ENCODE measurements at regions not wholly inside any gene's neighbourhood (a gene's known extent, or its start where the extent isn't known, plus 50 kb on each side); places are given as distances from the start of the nearest gene placed in this dataset.
"Not testable (repeated sequence)": the region's sequence is repeated elsewhere in the genome, so short reads cannot be mapped to it uniquely, and the experiment has no call there.

GRCh38 chr2:111373060-111373459 lies 252.3 kb downstream of the BCL2L11 start:
- H3K4me1 Mint-ChIP-seq (ENCODE audit: low read depth); H3K27ac Mint-ChIP-seq; H3K9me3 Mint-ChIP-seq; H3K27me3 Mint-ChIP-seq (ENCODE audit: low read depth); H3K4me3 Mint-ChIP-seq; H3K36me3 Mint-ChIP-seq (ENCODE audit: low read depth): not testable (repeated sequence)

DNA sequence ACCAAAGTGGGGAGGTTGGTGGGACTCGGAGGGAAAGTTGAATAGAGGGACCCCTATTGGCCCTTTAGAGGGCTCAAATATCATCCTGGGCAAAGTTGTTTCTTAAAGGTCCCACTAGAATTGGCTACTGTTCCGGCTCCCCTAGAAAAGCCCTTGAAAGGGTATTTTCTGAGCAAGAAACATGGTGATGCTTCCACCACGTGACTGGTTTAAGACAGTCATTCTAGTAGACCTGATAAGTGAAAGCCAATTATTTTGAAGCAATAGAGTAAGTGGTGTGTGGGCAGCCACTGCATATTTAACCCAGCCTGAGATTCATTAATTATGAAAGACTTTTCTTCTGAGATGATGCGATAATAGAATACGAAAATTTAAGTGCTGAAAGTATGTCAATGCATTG lies 253.3 kb downstream of the BCL2L11 start:
- H3K9me3 Mint-ChIP-seq; H3K27me3 Mint-ChIP-seq (ENCODE audit: low read depth); H3K4me3 Mint-ChIP-seq; H3K4me1 Mint-ChIP-seq (ENCODE audit: low read depth); H3K36me3 Mint-ChIP-seq (ENCODE audit: low read depth); H3K27ac Mint-ChIP-seq: not testable (repeated sequence)

- H3K27ac Mint-ChIP-seq; H3K4me1 Mint-ChIP-seq (ENCODE audit: low read depth); H3K36me3 Mint-ChIP-seq (ENCODE audit: low read depth); H3K9me3 Mint-ChIP-seq; H3K27me3 Mint-ChIP-seq (ENCODE audit: low read depth); H3K4me3 Mint-ChIP-seq: not testable (repeated sequence)
These were observed 254.0 kb downstream of the BCL2L11 start for GRCh38 chr2:111374734-111375133.

DNA sequence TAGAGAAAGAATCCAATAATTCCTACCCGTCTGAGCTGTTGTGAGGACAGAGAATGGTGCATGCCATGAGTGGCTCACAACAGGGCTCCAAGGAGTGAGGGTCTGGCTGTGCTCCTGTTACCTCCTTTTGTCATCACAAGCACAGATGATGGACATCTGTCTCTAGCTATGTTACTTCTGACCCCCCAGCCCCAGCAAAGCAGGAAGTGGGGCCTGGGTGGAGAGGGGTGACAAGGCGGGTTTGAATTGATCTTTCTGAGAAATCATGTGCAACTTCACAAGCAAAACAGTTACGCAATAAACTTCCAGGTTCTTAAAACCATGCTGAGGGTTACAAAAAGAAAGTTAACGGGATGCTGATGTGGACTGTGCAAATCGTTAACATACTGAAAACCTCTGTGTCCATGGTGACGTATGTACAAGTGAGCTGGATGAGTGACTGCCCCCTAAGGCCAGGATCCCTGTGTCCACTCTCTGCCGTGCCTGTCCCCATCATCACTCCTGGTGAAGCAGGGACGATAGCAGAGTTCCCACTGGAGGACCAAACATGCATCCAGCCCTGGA lies 254.7 kb downstream of the BCL2L11 start:
- not testable (repeated sequence) for H3K27ac Mint-ChIP-seq; H3K36me3 Mint-ChIP-seq (ENCODE audit: low read depth); H3K27me3 Mint-ChIP-seq (ENCODE audit: low read depth); H3K9me3 Mint-ChIP-seq; H3K4me1 Mint-ChIP-seq (ENCODE audit: low read depth); H3K4me3 Mint-ChIP-seq

- H3K27ac Mint-ChIP-seq; H3K4me3 Mint-ChIP-seq; H3K36me3 Mint-ChIP-seq (ENCODE audit: low read depth); H3K27me3 Mint-ChIP-seq (ENCODE audit: low read depth); H3K4me1 Mint-ChIP-seq (ENCODE audit: low read depth); H3K9me3 Mint-ChIP-seq: not testable (repeated sequence)
These were observed 255.7 kb downstream of the BCL2L11 start for GRCh38 chr2:111376272-111376970.

GRCh38 chr2:111376971-111377352 lies 256.2 kb downstream of the BCL2L11 start:
- not testable (repeated sequence) for H3K27me3 Mint-ChIP-seq (ENCODE audit: low read depth); H3K4me3 Mint-ChIP-seq; H3K4me1 Mint-ChIP-seq (ENCODE audit: low read depth); H3K9me3 Mint-ChIP-seq; H3K36me3 Mint-ChIP-seq (ENCODE audit: low read depth); H3K27ac Mint-ChIP-seq

DNA sequence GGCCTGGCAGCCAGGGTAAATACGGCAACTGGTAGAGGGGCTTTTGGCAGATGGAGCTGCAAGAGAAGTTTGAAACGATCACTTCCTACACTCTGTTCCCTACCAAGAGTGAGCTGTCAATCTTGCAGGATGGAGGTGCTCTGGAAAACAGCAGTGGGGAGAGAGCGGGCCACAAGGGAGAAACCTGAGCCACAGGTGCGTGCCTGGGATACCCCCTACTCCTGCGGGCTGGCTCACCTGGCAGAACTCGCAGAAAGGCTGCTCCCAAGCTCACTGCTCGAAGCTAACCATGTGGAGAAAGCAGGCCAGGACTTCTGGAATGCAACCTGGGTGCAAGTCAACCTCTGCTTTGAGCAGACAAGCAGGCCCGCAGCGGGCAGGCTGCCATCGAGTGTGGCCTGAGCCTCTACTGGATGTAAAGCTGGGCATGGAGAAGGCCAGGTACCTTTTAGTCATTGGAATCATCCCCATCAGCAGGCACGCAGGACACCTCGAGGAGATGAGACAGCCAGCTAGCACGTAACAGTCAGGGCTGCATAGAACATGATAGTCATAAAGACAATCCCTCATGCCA lies 256.8 kb downstream of the BCL2L11 start:
- not testable (repeated sequence) for H3K36me3 Mint-ChIP-seq (ENCODE audit: low read depth); H3K9me3 Mint-ChIP-seq; H3K4me1 Mint-ChIP-seq (ENCODE audit: low read depth); H3K4me3 Mint-ChIP-seq; H3K27ac Mint-ChIP-seq; H3K27me3 Mint-ChIP-seq (ENCODE audit: low read depth)

DNA sequence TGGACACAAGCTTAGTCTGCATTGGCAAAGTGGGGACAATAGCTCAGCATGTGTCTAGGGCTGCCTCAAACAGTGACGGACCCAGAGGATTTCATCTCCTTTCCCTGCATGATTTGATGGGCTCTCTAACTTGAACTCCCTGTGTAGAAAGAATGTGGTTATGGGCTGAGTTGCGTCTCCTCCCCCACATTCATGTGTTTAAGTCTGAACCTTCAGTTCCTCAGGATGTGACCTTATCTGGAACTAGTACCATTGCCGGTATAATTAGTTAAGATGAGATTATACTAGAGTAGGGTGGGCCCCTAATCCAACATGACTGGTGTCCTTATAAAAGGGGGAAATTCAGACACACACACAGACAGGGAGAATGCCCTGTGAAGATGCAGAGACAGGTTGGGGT lies 257.6 kb downstream of the BCL2L11 start:
- not testable (repeated sequence) for H3K9me3 Mint-ChIP-seq; H3K4me3 Mint-ChIP-seq; H3K27ac Mint-ChIP-seq; H3K4me1 Mint-ChIP-seq (ENCODE audit: low read depth); H3K27me3 Mint-ChIP-seq (ENCODE audit: low read depth); H3K36me3 Mint-ChIP-seq (ENCODE audit: low read depth)

DNA sequence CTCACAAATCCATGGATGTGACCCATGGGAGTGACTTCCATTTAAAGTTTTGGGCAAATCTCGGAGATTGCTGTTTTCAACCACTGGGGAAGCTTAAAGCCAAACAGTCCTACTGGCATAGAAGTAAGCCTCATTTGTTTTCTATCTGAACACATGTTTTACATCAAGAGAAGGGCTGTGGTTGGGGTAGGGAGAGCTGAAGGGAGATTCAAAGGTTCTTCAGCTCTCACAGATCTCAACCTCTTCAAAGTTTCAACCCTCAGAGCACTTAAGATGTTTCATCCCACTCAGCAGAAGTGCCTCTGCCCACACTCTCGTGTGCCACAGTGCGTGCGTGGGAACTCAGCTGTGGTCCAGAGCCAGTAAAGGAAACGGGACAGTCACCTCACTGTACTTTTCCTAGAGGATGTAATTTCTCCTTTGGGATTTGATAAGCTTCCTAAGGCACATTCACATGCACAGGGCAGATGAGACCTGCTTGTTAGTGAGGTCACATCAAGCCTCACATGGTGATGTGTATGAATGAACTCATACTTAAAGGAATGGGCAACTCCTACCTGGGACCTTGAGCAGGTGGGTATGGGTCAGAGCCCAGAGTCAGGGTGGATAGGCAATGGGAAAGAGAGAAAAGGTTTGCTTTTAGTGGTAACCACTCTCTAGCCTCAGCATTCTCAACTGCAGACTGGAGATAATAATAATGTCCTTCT lies 260.2 kb downstream of the BCL2L11 start:
- H3K4me3 Mint-ChIP-seq; H3K4me1 Mint-ChIP-seq (ENCODE audit: low read depth); H3K27ac Mint-ChIP-seq; H3K27me3 Mint-ChIP-seq (ENCODE audit: low read depth); H3K9me3 Mint-ChIP-seq: not testable (repeated sequence)
- peaks cover 12% of the 10 kb centered on the region for H3K36me3 Mint-ChIP-seq (ENCODE audit: low read depth)

GRCh38 chr2:111381530-111382306 lies 261.0 kb downstream of the BCL2L11 start:
- H3K4me1 Mint-ChIP-seq (ENCODE audit: low read depth); H3K27me3 Mint-ChIP-seq (ENCODE audit: low read depth); H3K4me3 Mint-ChIP-seq; H3K9me3 Mint-ChIP-seq; H3K27ac Mint-ChIP-seq: not testable (repeated sequence)
- H3K36me3 Mint-ChIP-seq (ENCODE audit: low read depth): peaks cover 12% of the 10 kb centered on the region

DNA sequence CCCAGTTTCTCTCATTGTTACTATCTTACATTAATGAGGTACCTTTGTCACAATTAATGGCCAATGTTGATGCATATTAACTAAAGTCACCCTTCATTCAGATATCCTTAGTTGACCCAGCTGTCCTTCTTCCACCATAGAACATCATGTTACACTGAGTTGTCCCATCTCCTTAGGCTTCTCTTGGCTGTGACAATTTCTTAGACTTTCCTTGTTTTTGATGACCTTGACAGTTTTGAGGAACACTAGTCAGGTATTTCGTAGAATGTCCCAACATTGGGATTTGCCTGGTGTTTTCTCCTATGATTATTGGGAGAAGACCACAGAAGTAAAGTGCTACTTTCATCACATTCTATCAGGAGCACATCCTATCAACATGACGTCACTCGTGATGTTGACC lies 261.8 kb downstream of the BCL2L11 start:
- not testable (repeated sequence) for H3K27ac Mint-ChIP-seq; H3K27me3 Mint-ChIP-seq (ENCODE audit: low read depth); H3K9me3 Mint-ChIP-seq; H3K4me1 Mint-ChIP-seq (ENCODE audit: low read depth); H3K4me3 Mint-ChIP-seq
- H3K36me3 Mint-ChIP-seq (ENCODE audit: low read depth): peaks cover 12% of the 10 kb centered on the region

DNA sequence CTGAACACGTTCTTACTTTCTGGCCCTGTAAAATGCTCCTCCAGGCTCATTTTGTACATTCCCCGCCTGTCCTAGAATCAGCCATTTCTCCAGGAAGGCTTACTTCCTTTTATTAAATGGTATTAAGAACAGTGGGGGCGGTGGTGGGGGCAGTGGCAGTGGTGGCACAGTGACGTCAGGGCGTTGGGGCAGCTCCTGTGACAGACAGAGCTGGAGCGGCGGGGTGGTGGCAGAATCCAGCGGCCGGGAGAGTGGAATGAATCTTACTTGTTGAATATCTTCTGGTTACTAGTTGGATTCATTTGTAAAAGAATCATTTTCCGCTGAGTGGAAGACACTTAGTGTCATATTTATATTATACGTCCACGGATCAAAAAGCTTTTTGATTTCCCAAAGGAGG lies 262.6 kb downstream of the BCL2L11 start:
- H3K27ac Mint-ChIP-seq; H3K4me1 Mint-ChIP-seq (ENCODE audit: low read depth); H3K4me3 Mint-ChIP-seq; H3K27me3 Mint-ChIP-seq (ENCODE audit: low read depth); H3K9me3 Mint-ChIP-seq: not testable (repeated sequence)
- H3K36me3 Mint-ChIP-seq (ENCODE audit: low read depth): peaks cover 13% of the 10 kb centered on the region

DNA sequence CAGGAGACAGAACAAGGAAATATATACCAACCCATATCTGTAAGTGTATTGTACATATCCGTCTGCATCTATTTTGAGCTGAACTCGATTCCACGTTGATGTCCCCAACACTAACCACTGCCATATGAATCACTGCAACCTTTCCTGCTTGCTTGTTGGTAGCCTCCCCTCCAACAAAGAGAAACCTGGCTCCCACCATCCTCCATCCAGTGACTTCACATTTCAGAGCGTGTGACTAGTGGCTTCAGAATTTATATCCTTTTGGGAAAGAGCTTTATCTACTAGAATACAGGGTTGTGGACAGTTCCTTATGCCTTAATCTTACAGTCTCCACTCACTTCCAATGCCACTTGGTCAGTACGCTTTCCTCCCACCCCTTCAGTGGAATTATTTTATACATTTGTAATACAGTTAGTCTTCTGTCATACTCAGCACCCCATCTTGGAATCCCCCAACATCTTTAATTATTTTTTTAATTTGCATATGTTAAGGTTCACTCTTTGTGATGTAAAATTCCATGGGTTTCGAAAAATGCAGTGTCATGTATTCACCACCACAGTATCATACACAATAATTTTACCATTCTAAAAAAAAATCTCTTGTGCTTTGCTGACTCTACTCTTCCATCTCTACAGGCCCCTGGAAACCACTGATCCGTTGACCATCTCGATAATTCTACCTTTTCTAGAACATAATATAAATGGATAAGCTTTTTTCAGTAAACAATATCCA lies 264.7 kb downstream of the BCL2L11 start:
- not testable (repeated sequence) for H3K27ac Mint-ChIP-seq; H3K4me1 Mint-ChIP-seq (ENCODE audit: low read depth); H3K9me3 Mint-ChIP-seq; H3K4me3 Mint-ChIP-seq; H3K27me3 Mint-ChIP-seq (ENCODE audit: low read depth)
- H3K36me3 Mint-ChIP-seq (ENCODE audit: low read depth): peaks cover 13% of the 10 kb centered on the region

DNA sequence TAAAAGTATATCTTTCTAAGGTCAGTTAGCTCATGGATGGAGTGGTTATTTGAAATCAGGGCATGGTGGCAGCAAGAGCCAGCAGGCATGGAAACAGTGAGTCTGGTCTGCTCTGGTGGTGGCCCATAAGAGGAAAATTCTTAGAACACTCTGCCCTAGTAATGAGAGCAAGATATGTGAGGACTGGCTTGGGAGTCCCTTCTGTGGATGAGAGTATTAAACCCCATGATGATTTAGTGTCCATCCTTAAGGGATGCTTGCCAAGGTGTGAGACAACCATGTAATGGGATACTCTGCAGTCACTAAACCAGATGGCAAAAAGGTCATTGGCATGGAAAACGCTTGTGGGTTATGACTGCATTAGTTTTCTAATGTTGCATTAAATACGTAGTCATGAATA lies 269.9 kb downstream of the BCL2L11 start:
- H3K9me3 Mint-ChIP-seq; H3K4me1 Mint-ChIP-seq (ENCODE audit: low read depth); H3K27ac Mint-ChIP-seq; H3K4me3 Mint-ChIP-seq; H3K27me3 Mint-ChIP-seq (ENCODE audit: low read depth); H3K36me3 Mint-ChIP-seq (ENCODE audit: low read depth): not testable (repeated sequence)

Measured in T-helper 1 cell treated with Interleukin-12 subunit alpha and Interleukin-12 subunit beta and Interleukin-4 antibody, amounts not matched to agents 30 μg/mL and 1 μg/mL, for 36 hours (primary cell).